IMR-90 (cell line): ENCODE measurements at regions not wholly inside any gene's neighbourhood (a gene's known extent, or its start where the extent isn't known, plus 50 kb on each side); places are given as distances from the start of the nearest gene placed in this dataset.

ENCODE experiments used
- ATAC-seq: fragments of 200-7000 bp; cut with Tn5 transposase; 2 replicates; pipeline ENCODE4 v1.9.1; 2020; ENCODE audit warnings: low read depth, mild to moderate bottlenecking, moderate library complexity
- BruUV-seq: library from RNA; stranded (reverse); fragments of 400-500 nt; replicated peaks from 2 replicates; lab custom pipeline; 2021; lab: Mats Ljungman, UMichigan
- CTCF ChIA-PET: fragments of 300-600 bp; formaldehyde crosslinking; extraction: SDS; loops from one replicate; lab custom pipeline; 2021; ENCODE audit warnings: antibody characterized with exemption; lab: Yijun Ruan, JAX
- POLR2A ChIA-PET: fragments of 300-600 bp; sonication (Branson Sonifier 250); formaldehyde crosslinking; loops from one replicate; lab custom pipeline; 2022; ENCODE audit warnings: antibody characterized with exemption; ENCODE audit not compliant: unreplicated experiment; lab: Charles Lee
- DNase-seq: peaks from one replicate; pipeline ENCODE4 v3.0.0; 2013
- H2AFZ ChIP-seq: replicated peaks from 2 replicates; pipeline ENCODE3; 2013; ENCODE audit warnings: low read length, mild to moderate bottlenecking; ENCODE audit not compliant: poor library complexity
- H2AK5ac ChIP-seq: 2 replicates; pipeline ENCODE4 v1.6.1; 2013; ENCODE audit warnings: low read depth, low read length, inconsistent platforms
- H2AK9ac ChIP-seq: replicated peaks from 2 replicates; pipeline ENCODE3; 2013; ENCODE audit warnings: mild to moderate bottlenecking, low read depth, low read length, moderate library complexity; ENCODE audit not compliant: poor library complexity
- H2BK120ac ChIP-seq: 2 replicates; pipeline ENCODE4 v1.6.1; 2013; ENCODE audit warnings: low read depth, low read length, inconsistent platforms
- H2BK15ac ChIP-seq: 3 replicates; pipeline ENCODE4 v1.6.1; 2013; ENCODE audit warnings: low read depth, low read length, inconsistent platforms
- H2BK20ac ChIP-seq: 2 replicates; pipeline ENCODE4 v1.6.1; 2013; ENCODE audit warnings: low read depth, mild to moderate bottlenecking, inconsistent platforms, low read length, moderate library complexity
- H2BK5ac ChIP-seq: 2 replicates; pipeline ENCODE4 v1.6.1; 2013; ENCODE audit warnings: mild to moderate bottlenecking, low read depth, low read length, inconsistent platforms; ENCODE audit not compliant: poor library complexity, severe bottlenecking
- H3K14ac ChIP-seq: replicated peaks from 2 replicates; pipeline ENCODE4 v1.6.1; 2013; ENCODE audit warnings: low read depth, low read length, inconsistent platforms
- H3K18ac ChIP-seq: 2 replicates; pipeline ENCODE4 v1.6.1; 2013; ENCODE audit warnings: low read depth, low read length, control low read depth
- H3K23ac ChIP-seq: 2 replicates; pipeline ENCODE4 v1.6.1; 2013; ENCODE audit warnings: low read depth, low read length, inconsistent platforms
- H3K27ac ChIP-seq: 2 replicates; pipeline ENCODE4 v1.5.1; 2013; ENCODE audit warnings: mild to moderate bottlenecking, control low read depth, low read length; ENCODE audit not compliant: insufficient read depth
- H3K27me3 ChIP-seq: 2 replicates; pipeline ENCODE4 v1.6.1; 2013; ENCODE audit warnings: low read length; ENCODE audit not compliant: control insufficient read depth, insufficient read depth
- H3K36me3 ChIP-seq: 2 replicates; pipeline ENCODE4 v1.6.1; 2013; ENCODE audit warnings: low read length, mixed read lengths; ENCODE audit not compliant: control insufficient read depth, insufficient read depth
- H3K4ac ChIP-seq: 2 replicates; pipeline ENCODE4 v1.6.1; 2013; ENCODE audit warnings: low read depth, low read length, inconsistent platforms
- H3K4me1 ChIP-seq: 2 replicates; pipeline ENCODE4 v1.6.1; 2013; ENCODE audit warnings: low read length, mixed read lengths; ENCODE audit not compliant: control insufficient read depth, insufficient read depth
- H3K4me2 ChIP-seq: 2 replicates; pipeline ENCODE4 v1.6.1; 2013; ENCODE audit warnings: low read depth, mild to moderate bottlenecking, control low read depth, low read length, moderate library complexity
- H3K4me3 ChIP-seq: 2 replicates; pipeline ENCODE4 v1.5.1; 2013; ENCODE audit warnings: low read depth, mild to moderate bottlenecking, control low read depth, low read length, moderate library complexity; ENCODE audit not compliant: insufficient read depth
- H3K56ac ChIP-seq: 2 replicates; pipeline ENCODE4 v1.6.1; 2013; ENCODE audit warnings: low read length, inconsistent platforms; ENCODE audit not compliant: insufficient read depth; ENCODE audit errors: extremely low read depth
- H3K79me1 ChIP-seq, 2 experiments: 2 replicates each; pipeline ENCODE4 v1.6.1; 2013; ENCODE audit warnings: low read length in 2 of 2, inconsistent platforms in 1 of 2, low read depth in 1 of 2
- H3K9ac ChIP-seq: 2 replicates; pipeline ENCODE4 v1.6.1; 2013; ENCODE audit warnings: low read depth, low read length, control low read depth
- H3K9me1 ChIP-seq: 2 replicates; pipeline ENCODE4 v1.6.1; 2013; ENCODE audit warnings: low read length, inconsistent platforms; ENCODE audit not compliant: insufficient read depth
- H3K9me3 ChIP-seq: 2 replicates; pipeline ENCODE4 v1.6.1; 2013; ENCODE audit warnings: low read length; ENCODE audit not compliant: control insufficient read depth, insufficient read depth
- H4K20me1 ChIP-seq: 2 replicates; pipeline ENCODE4 v1.6.1; 2013; ENCODE audit warnings: low read length, inconsistent platforms; ENCODE audit not compliant: insufficient read depth
- H4K5ac ChIP-seq: 2 replicates; pipeline ENCODE4 v1.6.1; 2013; ENCODE audit warnings: mild to moderate bottlenecking, low read depth, low read length, control low read depth
- H4K8ac ChIP-seq, 2 experiments: 2 replicates each; pipeline ENCODE4 v1.6.1; 2013; ENCODE audit warnings: low read depth in 2 of 2, low read length in 2 of 2, control low read depth in 1 of 2, inconsistent platforms in 1 of 2
- H4K91ac ChIP-seq: 2 replicates; pipeline ENCODE4 v1.6.1; 2013; ENCODE audit warnings: low read depth, low read length, inconsistent platforms; ENCODE audit not compliant: insufficient read depth
- BHLHE40 ChIP-seq: fragments of 150-350 bp; IDR thresholded peaks from 2 replicates; pipeline ENCODE4 v1.6.1; 2016; ENCODE audit warnings: mild to moderate bottlenecking, low read depth, low read length
- MAFK ChIP-seq: IDR thresholded peaks from 2 replicates; pipeline ENCODE4 v1.6.1; 2012; ENCODE audit warnings: low read depth, low read length, improper control_type of control experiment
- MAZ ChIP-seq: IDR thresholded peaks from 2 replicates; pipeline ENCODE4 v1.6.1; 2012; ENCODE audit warnings: low read depth, mild to moderate bottlenecking, low read length, improper control_type of control experiment, moderate library complexity, borderline replicate concordance
- MXI1 ChIP-seq: IDR thresholded peaks from 2 replicates; pipeline ENCODE4 v1.6.1; 2012; ENCODE audit warnings: low read depth, mild to moderate bottlenecking, low read length, moderate library complexity, borderline replicate concordance
- POLR2A ChIP-seq: IDR thresholded peaks from 2 replicates; pipeline ENCODE4 v1.6.1; 2012; ENCODE audit warnings: mild to moderate bottlenecking, low read depth, low read length
- RFX5 ChIP-seq: IDR thresholded peaks from 2 replicates; pipeline ENCODE4 v1.8.0; 2012; ENCODE audit warnings: low read depth, mild to moderate bottlenecking, low read length, moderate library complexity
- SMC3 ChIP-seq: fragments of 150-350 bp; IDR thresholded peaks from 2 replicates; pipeline ENCODE4 v1.6.1; 2016; ENCODE audit warnings: low read depth, mild to moderate bottlenecking, antibody characterized with exemption, low read length, moderate library complexity
- WGBS, 2 experiments: methylation state at CpG; one replicate each; pipeline versions ENCODE4 v1.1.5 to v1.1.7; 2013; ENCODE audit warnings: missing lambda C conversion rate in 2 of 2; ENCODE audit not compliant: insufficient read length in 1 of 2; ENCODE audit errors: extremely low coverage in 2 of 2; 5-methylcytosine and 5-hydroxymethylcytosine counted together
- dilution Hi-C: fragments of 300-500 bp; cut with HindIII; formaldehyde crosslinking; loops from one replicate; pipeline ENCODE4 v1.14.3; 2018; ENCODE audit warnings: low sequenced_read_pairs; ENCODE audit not compliant: unreplicated experiment
- in situ Hi-C: fragments of 300-500 bp; cut with MboI; formaldehyde crosslinking; loops from 3 replicates; pipeline ENCODE4 v1.14.3; 2019; ENCODE audit warnings: low sequenced_read_pairs, inconsistent platforms, mixed read lengths
- intact Hi-C: fragments of 100-400 bp; cut with micrococcal nuclease; formaldehyde crosslinking; loops from 2 replicates; pipeline ENCODE4 v1.10.0; 2022
- TF ChIP-seq, protein P1 (sequence below): conservative IDR thresholded peaks from 2 replicates; pipeline ENCODE4 v1.5.1; 2012; ENCODE audit warnings: mild to moderate bottlenecking, low read depth, low read length, improper control_type of control experiment

DNA sequence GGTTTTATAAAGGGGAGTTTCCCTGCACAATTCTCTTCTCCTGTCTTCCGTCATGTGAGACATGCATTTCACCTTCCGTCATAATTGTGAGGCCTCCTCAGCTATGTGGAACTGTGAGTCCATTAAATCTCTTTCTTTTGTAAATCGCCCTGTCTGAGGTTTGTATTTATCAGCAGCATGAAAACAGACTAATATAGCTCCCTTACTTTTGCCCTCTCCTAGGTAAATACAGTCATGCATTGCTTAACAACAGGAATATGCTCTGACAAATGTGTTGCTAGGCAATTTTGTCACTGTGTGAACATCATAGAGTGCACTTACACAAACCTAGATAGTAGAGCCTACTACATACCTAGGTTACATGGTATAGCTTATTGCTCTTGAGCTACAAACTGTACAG lies 616.8 kb downstream of the RWDD3 start:
- dilution Hi-C loops, result no loop called here
- H3K4me3 ChIP-seq, result no peak overlapping the region

More for the DNA sequence above, 616.8 kb downstream of the RWDD3 start:
- H4K5ac ChIP-seq, result no peak overlapping the region
- H2AFZ ChIP-seq, result no peak overlapping the region
- BruUV-seq, result no TSS peak
- no peak overlapping the region for H2BK20ac ChIP-seq
- H2AK5ac ChIP-seq, result no peak overlapping the region
- H3K56ac ChIP-seq, result no peak overlapping the region
- intact Hi-C loops, result no loop called here
- no peak overlapping the region for H3K18ac ChIP-seq
- H3K36me3 ChIP-seq, result no peaks in the 10 kb centered on the region
- H3K79me1 ChIP-seq, result no peaks in the 10 kb centered on the region
- H3K27me3 ChIP-seq, result no peaks in the 10 kb centered on the region
- no peak for ATAC-seq
- in situ Hi-C loops, result no loop called here
- CTCF ChIA-PET, result no interaction called here
- no peak overlapping the region for H3K9ac ChIP-seq
- H4K8ac ChIP-seq, result no peak overlapping the region
- no peak overlapping the region for H2BK120ac ChIP-seq
- H4K91ac ChIP-seq, result no peak overlapping the region
- no peak overlapping the region for H3K27ac ChIP-seq
- no peaks in the 10 kb centered on the region for H3K9me3 ChIP-seq
- no peak overlapping the region for H3K4ac ChIP-seq
- H4K20me1 ChIP-seq, result no peaks in the 10 kb centered on the region
- no peak overlapping the region for H2AK9ac ChIP-seq
- TF ChIP-seq RFX5 (peak; percentile 22; the same call in 1 of the 2 replicates), SMC3 (no peak), MAZ (no peak), MAFK (no peak), BHLHE40 (no peak), MXI1 (no peak), POLR2A (no peak)
- TF ChIP-seq, protein P1, sequence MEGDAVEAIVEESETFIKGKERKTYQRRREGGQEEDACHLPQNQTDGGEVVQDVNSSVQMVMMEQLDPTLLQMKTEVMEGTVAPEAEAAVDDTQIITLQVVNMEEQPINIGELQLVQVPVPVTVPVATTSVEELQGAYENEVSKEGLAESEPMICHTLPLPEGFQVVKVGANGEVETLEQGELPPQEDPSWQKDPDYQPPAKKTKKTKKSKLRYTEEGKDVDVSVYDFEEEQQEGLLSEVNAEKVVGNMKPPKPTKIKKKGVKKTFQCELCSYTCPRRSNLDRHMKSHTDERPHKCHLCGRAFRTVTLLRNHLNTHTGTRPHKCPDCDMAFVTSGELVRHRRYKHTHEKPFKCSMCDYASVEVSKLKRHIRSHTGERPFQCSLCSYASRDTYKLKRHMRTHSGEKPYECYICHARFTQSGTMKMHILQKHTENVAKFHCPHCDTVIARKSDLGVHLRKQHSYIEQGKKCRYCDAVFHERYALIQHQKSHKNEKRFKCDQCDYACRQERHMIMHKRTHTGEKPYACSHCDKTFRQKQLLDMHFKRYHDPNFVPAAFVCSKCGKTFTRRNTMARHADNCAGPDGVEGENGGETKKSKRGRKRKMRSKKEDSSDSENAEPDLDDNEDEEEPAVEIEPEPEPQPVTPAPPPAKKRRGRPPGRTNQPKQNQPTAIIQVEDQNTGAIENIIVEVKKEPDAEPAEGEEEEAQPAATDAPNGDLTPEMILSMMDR, result no peak
- POLR2A ChIA-PET, result no interaction called here
- H3K23ac ChIP-seq, result no peak overlapping the region
- no peak overlapping the region for H3K4me2 ChIP-seq
- no peak overlapping the region for H3K14ac ChIP-seq
- no peak for DNase-seq
- no peaks in the 10 kb centered on the region for H3K4me1 ChIP-seq
- H2BK5ac ChIP-seq, result no peak overlapping the region
- H3K9me1 ChIP-seq, result no peaks in the 10 kb centered on the region
- WGBS, 2 experiments, result no CpG with 5 or more reads among the region's 3 CpGs
- H2BK15ac ChIP-seq, result no peak overlapping the region
